ENCODE measurements at regions not wholly inside any gene's neighbourhood (a gene's known extent, or its start where the extent isn't known, plus 50 kb on each side); places are given as distances from the start of the nearest gene placed in this dataset.
"Not testable (repeated sequence)": the region's sequence is repeated elsewhere in the genome, so short reads cannot be mapped to it uniquely, and the experiment has no call there.

DNA sequence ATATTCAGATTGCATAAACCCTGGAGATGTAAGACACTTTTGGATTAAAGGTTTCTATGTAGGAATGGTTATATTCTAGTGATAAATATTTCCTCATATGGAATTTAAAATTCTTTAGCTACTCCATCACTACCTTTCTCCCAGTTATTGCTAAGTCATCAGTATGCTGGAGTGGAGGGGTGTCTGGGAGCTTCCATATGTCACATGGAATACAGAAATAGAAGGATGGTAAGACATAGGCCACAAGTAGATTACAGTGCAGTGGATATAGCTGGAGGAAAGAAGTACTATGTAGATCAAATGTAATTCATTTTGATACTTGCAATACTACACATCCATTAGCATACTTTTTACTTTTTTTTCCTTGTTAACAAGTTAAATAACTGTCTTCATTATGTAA, 428.4 kb downstream of the ARL4A start:
- peaks cover 1% of the 10 kb centered on the region for H3K27me3 Mint-ChIP-seq
- no peaks in the 10 kb centered on the region for H3K4me1 Mint-ChIP-seq
- intact Hi-C loops (cut with micrococcal nuclease), result loop anchor here (5.0 kb wide), 1 partner anchor 434 kb away; no protein-coding TSS in a partner anchor
- no peaks in the 10 kb centered on the region for H3K9me3 Mint-ChIP-seq
- no peak overlapping the region for H3K4me3 Mint-ChIP-seq
- no peak overlapping the region for H3K27ac Mint-ChIP-seq
- no peak for DNase-seq
- H3K36me3 Mint-ChIP-seq (ENCODE audit: low read depth), result no peaks in the 10 kb centered on the region

DNA sequence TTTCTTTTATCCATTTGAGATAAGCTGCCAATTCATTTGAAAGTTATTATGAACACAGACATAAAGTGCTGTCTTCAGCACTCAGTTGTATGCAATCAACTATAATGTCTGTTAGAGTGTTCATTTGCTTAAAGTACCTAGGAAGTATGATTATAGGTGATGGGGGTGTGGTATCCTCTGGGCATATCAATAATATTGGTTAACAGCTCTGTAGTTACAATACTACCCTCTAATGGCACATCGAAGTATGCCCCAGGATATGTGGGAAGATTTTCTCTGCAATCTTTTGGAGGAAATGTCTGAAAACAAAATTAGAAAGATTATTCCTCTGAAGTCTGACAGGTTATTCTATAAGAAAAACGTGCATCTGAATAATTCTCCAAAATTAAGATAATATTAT, 429.7 kb downstream of the ARL4A start:
- Mint-ChIP-seq H3K4me3 (no peak overlapping the region), H3K9me3 (peaks cover 1% of the 10 kb centered on the region), H3K27ac (no peak overlapping the region), H3K4me1 (no peaks in the 10 kb centered on the region), H3K36me3 (ENCODE audit: low read depth) (no peaks in the 10 kb centered on the region), H3K27me3 (peaks cover 1% of the 10 kb centered on the region)
- intact Hi-C loops (cut with micrococcal nuclease), result loop anchor here (5.0 kb wide), 1 partner anchor 435 kb away; no protein-coding TSS in a partner anchor
- DNase-seq, result no peak

DNA sequence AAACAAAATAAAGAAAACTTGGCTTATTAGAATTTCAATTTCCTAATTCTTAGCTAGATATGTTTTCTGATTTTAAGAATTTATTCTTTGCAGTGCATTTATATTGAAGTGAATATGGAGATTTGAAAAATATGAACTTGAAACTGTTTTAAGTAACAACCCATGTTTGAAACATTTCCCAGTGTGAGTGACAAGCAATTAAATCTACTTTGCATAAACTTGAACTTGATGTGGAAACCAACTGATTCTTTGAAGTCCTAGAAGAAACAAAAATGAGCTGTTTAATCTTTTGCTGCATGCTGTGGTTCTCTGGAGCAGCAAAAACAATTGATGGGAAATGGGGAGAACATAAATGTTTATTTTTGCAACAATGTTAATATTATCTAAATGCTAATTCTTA, 430.2 kb downstream of the ARL4A start:
- Mint-ChIP-seq H3K9me3 (peaks cover 4% of the 10 kb centered on the region), H3K4me1 (no peaks in the 10 kb centered on the region), H3K36me3 (ENCODE audit: low read depth) (no peaks in the 10 kb centered on the region), H3K27ac (no peak overlapping the region), H3K27me3 (peaks cover 1% of the 10 kb centered on the region), H3K4me3 (no peak overlapping the region)
- no peak for DNase-seq
- intact Hi-C loops (cut with micrococcal nuclease), result loop anchor here (5.0 kb wide), 1 partner anchor 435 kb away; no protein-coding TSS in a partner anchor

DNA sequence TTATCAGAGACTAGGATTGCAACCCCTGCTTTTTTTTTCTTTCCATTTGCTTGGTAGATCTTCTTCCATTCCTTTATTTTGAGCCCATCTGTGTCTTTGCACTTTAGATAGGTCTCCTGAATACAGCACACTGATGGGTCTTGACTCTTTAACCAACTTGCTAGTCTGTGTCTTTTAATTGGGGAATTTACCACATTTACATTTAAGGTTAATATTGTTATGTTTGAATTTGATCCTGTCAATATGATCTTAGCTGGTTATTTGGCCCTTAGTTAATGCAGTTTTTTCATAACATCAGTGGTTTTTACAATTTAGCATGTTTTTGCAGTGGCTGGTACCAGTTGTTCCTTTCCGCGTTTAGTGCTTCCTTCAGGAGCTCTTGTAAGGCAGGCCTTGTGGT, 437.2 kb downstream of the ARL4A start:
- H3K27ac Mint-ChIP-seq; H3K27me3 Mint-ChIP-seq; H3K36me3 Mint-ChIP-seq (ENCODE audit: low read depth); H3K4me1 Mint-ChIP-seq; intact Hi-C loops (cut with micrococcal nuclease); DNase-seq; H3K4me3 Mint-ChIP-seq; H3K9me3 Mint-ChIP-seq: not testable (repeated sequence)

DNA sequence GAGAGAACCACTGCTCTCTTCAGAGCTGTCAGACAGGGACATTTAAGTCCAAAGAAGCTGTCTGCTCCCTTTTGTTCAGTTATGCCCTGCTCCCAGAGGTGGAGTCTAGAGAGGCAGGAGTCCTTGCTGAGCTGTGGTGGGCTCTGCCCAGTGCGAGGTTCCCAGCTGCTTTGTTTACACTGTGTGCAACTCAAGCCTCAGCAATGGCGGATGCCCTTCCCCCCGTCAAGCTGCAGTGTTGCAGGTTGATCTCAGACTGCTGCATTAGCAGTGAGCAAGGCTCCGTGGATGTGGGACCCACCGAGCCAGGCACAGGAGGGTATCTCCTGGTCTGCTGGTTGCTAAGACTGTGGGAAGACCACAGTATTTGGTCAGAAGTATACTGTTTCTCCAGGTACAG, 438.9 kb downstream of the ARL4A start:
- H3K4me3 Mint-ChIP-seq, result no peak overlapping the region
- no peaks in the 10 kb centered on the region for H3K36me3 Mint-ChIP-seq (ENCODE audit: low read depth)
- no peak for DNase-seq
- H3K4me1 Mint-ChIP-seq, result no peaks in the 10 kb centered on the region
- H3K27ac Mint-ChIP-seq, result no peak overlapping the region
- H3K9me3 Mint-ChIP-seq, result peaks cover 9% of the 10 kb centered on the region
- no peaks in the 10 kb centered on the region for H3K27me3 Mint-ChIP-seq
- intact Hi-C loops (cut with micrococcal nuclease), result no loop called here

DNA sequence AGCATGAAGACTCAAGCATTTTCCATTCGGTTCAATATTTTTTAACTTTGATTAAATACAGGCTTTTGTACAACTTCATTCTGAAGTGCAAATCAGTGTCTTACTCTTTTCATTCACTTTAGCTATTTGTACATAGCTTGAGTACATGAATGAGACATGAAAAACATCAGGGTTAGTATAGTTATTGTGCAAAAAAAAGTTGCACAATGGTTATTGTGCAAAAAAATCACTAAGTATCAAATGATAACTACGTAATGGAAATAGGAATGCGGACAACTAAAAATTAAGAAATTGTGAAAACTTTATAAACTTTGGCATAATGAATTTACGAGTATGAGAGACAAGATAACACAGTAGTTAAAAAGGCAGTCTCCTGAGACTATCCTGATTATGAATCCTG, 442.9 kb downstream of the ARL4A start:
- Mint-ChIP-seq H3K27me3 (no peaks in the 10 kb centered on the region), H3K4me1 (no peaks in the 10 kb centered on the region), H3K9me3 (peaks cover 3% of the 10 kb centered on the region), H3K36me3 (ENCODE audit: low read depth) (no peaks in the 10 kb centered on the region), H3K4me3 (no peak overlapping the region), H3K27ac (no peak overlapping the region)
- DNase-seq, result no peak
- intact Hi-C loops (cut with micrococcal nuclease), result no loop called here

DNA sequence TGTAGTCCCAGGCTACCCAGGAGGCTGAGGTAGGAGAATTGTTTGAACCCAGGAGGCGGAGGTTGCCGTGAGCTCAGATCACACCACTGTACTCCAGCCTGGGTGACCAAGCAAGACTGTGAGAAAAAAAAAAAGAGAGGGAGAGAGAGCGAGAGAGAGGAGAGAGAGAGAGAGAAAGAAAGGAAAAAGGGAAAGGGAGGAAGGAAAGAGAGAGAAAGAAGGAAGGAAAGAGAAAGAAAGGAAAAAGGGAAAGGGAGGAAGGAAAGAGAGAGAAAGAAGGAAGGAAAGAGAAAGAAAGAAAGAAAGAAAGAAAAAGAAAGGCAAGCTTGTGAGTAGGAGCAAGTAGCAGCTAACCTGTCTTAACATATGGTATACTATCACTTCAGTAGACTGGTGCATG, 443.5 kb downstream of the ARL4A start:
- H3K27me3 Mint-ChIP-seq; H3K4me3 Mint-ChIP-seq; intact Hi-C loops (cut with micrococcal nuclease); DNase-seq; H3K36me3 Mint-ChIP-seq (ENCODE audit: low read depth); H3K27ac Mint-ChIP-seq; H3K4me1 Mint-ChIP-seq; H3K9me3 Mint-ChIP-seq: not testable (repeated sequence)

DNA sequence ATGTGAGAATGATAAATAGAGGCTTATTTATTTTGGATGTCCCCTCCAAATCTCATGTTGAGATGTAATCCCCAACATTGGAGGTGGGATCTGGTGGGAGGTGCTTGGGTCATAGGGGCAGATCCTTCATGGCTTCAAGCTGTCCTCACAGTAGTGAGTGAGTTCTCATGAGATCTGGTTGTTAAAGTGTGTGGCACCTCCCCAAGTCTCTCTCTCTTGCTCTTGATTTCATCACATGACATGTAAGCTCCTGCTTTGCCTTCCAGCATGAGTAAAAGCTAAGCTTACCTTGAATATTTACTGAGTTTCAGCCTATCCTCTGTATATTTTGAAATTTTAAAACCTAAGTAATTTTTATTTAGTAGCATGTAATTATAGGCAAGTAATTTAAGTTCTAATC, 444.9 kb downstream of the ARL4A start:
- no peaks in the 10 kb centered on the region for H3K27me3 Mint-ChIP-seq
- intact Hi-C loops (cut with micrococcal nuclease), result no loop called here
- no peaks in the 10 kb centered on the region for H3K36me3 Mint-ChIP-seq (ENCODE audit: low read depth)
- DNase-seq, result no peak
- H3K4me1 Mint-ChIP-seq, result no peaks in the 10 kb centered on the region
- no peaks in the 10 kb centered on the region for H3K9me3 Mint-ChIP-seq
- no peak overlapping the region for H3K4me3 Mint-ChIP-seq
- H3K27ac Mint-ChIP-seq, result no peak overlapping the region

DNA sequence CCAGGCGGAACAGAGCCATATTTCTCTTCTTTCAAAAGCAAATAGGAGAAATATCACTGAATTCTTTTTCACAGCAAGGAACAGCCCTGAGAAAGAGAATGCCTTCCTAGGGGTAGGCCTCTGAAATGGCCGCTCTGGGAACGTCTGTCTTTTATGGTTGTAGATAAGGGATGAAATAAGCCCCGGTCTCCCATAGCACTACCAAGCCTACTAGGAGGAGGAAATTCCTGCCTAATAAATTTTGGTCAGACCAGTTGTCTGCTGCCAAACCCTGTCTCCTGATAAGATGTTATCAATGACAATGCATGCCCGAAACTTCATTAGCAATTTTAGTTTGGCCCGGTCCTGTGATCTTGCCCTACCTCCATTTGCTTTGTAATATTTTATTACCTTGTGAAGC, 448.9 kb downstream of the ARL4A start:
- H3K4me1 Mint-ChIP-seq; H3K9me3 Mint-ChIP-seq; H3K27me3 Mint-ChIP-seq; H3K4me3 Mint-ChIP-seq; H3K27ac Mint-ChIP-seq; intact Hi-C loops (cut with micrococcal nuclease); H3K36me3 Mint-ChIP-seq (ENCODE audit: low read depth); DNase-seq: not testable (repeated sequence)

DNA sequence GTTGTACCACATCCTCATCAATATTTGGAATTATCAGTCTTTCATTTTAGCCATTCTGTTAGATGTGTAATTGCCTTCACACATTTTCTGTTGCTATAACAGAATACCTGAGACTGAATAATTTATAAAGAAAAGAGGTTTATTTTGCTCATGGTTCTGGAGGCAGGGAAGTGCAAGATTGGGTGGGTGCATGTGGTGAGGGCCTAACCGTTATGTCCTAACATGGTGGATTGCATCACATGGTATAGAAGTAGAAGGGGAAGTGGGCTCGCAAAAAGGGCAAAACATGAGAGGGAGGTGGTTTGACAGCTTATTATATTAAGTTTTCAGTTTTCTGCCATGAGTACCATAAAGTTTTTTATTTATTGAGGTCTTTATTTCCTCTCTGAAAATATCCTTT, 452.0 kb downstream of the ARL4A start:
- H3K27ac Mint-ChIP-seq, result no peak overlapping the region
- no peaks in the 10 kb centered on the region for H3K9me3 Mint-ChIP-seq

DNA sequence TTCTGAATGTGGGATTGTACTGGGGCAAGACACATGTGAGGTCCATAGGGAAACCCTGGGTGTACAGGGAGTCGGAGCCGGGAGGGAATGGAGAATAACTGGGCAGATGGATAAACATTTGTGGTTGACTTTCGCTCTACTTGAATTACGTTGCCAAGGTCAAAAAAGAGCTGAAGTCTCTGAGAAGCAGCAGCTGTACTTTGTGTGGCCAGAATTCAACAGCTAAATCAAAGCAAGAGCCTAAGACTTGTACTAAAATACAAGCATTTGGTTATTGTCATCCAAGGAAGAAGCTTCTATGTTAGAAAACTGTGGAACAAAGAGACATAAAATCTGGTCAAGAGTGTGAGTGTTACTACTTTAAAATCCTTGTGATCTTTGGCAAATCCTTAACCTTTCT, 457.2 kb downstream of the ARL4A start:
- no peak overlapping the region for H3K27ac Mint-ChIP-seq
- no peak for DNase-seq
- H3K36me3 Mint-ChIP-seq (ENCODE audit: low read depth), result no peaks in the 10 kb centered on the region
- H3K4me3 Mint-ChIP-seq, result no peak overlapping the region
- no peaks in the 10 kb centered on the region for H3K9me3 Mint-ChIP-seq
- intact Hi-C loops (cut with micrococcal nuclease), result no loop called here
- no peaks in the 10 kb centered on the region for H3K27me3 Mint-ChIP-seq
- H3K4me1 Mint-ChIP-seq, result no peaks in the 10 kb centered on the region

More for the DNA sequence above, 452.0 kb downstream of the ARL4A start:
- intact Hi-C loops (cut with micrococcal nuclease), result no loop called here
- H3K4me1 Mint-ChIP-seq, result no peaks in the 10 kb centered on the region
- no peaks in the 10 kb centered on the region for H3K27me3 Mint-ChIP-seq
- no peaks in the 10 kb centered on the region for H3K36me3 Mint-ChIP-seq (ENCODE audit: low read depth)
- H3K4me3 Mint-ChIP-seq, result no peak overlapping the region
- DNase-seq, result no peak

DNA sequence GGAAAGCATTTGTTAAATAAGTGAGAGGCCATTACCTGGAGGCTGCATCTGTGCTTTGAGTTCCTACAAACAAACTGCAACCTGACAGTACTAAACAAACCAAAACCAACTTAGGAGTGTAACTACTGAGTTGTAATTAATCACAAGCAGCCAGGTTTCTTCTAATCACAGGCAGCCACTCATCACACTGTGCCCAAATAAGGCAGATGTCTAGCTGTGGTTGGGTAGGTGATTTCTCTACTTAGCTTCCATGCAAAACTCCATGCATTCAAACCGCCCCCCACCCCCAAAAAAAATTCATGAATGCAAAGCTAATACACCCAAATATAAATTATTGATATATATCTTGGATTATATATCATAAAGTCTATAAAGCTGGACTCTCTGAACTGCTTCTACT, 461.1 kb downstream of the ARL4A start:
- Mint-ChIP-seq H3K9me3 (no peaks in the 10 kb centered on the region), H3K27me3 (no peaks in the 10 kb centered on the region), H3K36me3 (ENCODE audit: low read depth) (no peaks in the 10 kb centered on the region), H3K4me1 (no peaks in the 10 kb centered on the region), H3K27ac (no peak overlapping the region), H3K4me3 (no peak overlapping the region)
- intact Hi-C loops (cut with micrococcal nuclease), result no loop called here
- no peak for DNase-seq

DNA sequence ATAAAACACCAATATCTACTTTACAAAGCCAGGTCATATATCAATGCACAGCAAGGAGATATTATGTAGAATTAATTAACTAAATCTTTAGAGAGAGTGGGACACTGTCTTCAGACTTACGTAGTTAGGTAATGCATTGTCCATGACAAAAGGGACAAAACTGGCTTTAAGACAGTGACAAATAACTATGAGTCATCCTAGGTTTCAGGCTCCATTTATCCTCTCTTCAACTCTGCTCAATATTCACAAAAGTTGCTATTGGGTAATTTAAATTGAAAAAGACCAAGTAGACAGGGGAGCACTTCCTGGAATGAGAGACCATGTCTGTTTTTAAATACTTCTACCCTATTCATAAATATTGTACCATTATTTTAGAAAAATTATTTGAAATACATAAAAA, 464.5 kb downstream of the ARL4A start:
- Mint-ChIP-seq H3K9me3 (no peaks in the 10 kb centered on the region), H3K4me3 (no peak overlapping the region), H3K4me1 (no peaks in the 10 kb centered on the region), H3K27ac (no peak overlapping the region), H3K36me3 (ENCODE audit: low read depth) (no peaks in the 10 kb centered on the region), H3K27me3 (no peaks in the 10 kb centered on the region)
- intact Hi-C loops (cut with micrococcal nuclease), result no loop called here
- DNase-seq, result no peak

DNA sequence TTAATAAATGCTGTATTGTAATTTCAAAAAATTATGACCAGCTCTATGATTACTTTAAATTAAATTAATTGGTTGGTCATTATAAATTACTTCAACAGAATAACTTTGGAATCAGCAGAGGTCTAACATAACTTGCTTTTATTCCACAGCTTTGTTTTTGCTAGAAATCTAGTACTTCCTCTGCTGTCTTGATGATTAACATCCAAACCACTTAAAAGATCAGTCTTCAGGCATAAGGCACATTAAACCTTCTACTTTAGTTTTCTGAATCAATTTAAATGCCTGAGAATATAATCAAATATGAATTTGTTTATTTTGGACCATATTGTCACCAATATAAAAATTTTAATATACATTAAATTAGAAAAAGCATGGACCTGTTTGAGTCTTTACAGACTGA, 465.3 kb downstream of the ARL4A start:
- no peak overlapping the region for H3K27ac Mint-ChIP-seq

DNA sequence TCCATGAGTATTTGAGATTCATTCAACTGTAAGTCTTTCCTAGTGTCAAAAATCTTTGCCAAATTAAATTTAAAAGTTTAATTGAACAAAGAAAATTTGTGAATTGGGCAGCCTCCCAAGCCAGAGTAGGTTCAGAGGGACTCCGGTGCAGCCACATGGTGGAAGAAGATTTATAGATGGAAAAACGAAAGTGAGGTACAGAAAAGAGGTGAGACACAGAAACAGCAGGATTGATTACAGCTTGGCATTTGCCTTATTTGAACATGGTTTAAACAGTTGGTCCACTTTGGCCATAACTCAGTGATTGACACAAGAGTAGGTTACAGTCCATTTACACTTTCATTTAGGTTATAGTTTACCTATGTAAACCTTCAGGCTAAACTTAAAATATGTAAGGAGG, 465.8 kb downstream of the ARL4A start:
- Mint-ChIP-seq H3K9me3 (no peaks in the 10 kb centered on the region), H3K4me3 (no peak overlapping the region), H3K36me3 (ENCODE audit: low read depth) (no peaks in the 10 kb centered on the region), H3K4me1 (no peaks in the 10 kb centered on the region), H3K27ac (no peak overlapping the region), H3K27me3 (no peaks in the 10 kb centered on the region)
- intact Hi-C loops (cut with micrococcal nuclease), result no loop called here
- DNase-seq, result no peak

More for the DNA sequence above, 465.3 kb downstream of the ARL4A start:
- no peaks in the 10 kb centered on the region for H3K27me3 Mint-ChIP-seq
- no peak for DNase-seq
- intact Hi-C loops (cut with micrococcal nuclease), result no loop called here
- no peaks in the 10 kb centered on the region for H3K36me3 Mint-ChIP-seq (ENCODE audit: low read depth)
- no peak overlapping the region for H3K4me3 Mint-ChIP-seq
- H3K9me3 Mint-ChIP-seq, result no peaks in the 10 kb centered on the region
- H3K4me1 Mint-ChIP-seq, result no peaks in the 10 kb centered on the region

Data from activated CD4-positive, alpha-beta T cell treated with anti-CD3 and anti-CD28 coated beads, Interleukin-2, amount 10 ng/mL, durations not matched to agents 24 days and 14 days (primary cell).